Stimulated activated naive B cell treated with anti-CD40 and anti-IgM and Interleukin-4, amounts not matched to agents 10 μg/mL and 1 μg/mL and 100 μg/mL, for 72 hours (primary cell): ENCODE measurements at regions not wholly inside any gene's neighbourhood (a gene's known extent, or its start where the extent isn't known, plus 50 kb on each side); places are given as distances from the start of the nearest gene placed in this dataset.

Experiments
- ATAC-seq, 2 donors: fragments of 150-1000 bp; cut with Tn5 transposase; replicated peaks; 2 replicates each; pipeline ENCODE4 v1.10.0; 2021; ENCODE audit warnings: moderate library complexity in 1 of 2
- DNase-seq: peaks from one replicate; pipeline ENCODE4 v3.0.0; 2021
- H3K27ac Mint-ChIP-seq: one replicate; pipeline ENCODE4 v1.8.0; 2022; ENCODE audit warnings: mild to moderate bottlenecking, mixed read lengths
- H3K27me3 Mint-ChIP-seq, 2 donors: one replicate each; pipeline ENCODE4 v1.8.0; 2022; ENCODE audit warnings: mixed read lengths in 2 of 2
- H3K36me3 Mint-ChIP-seq, 2 donors: one replicate each; pipeline ENCODE4 v1.8.0; 2022; ENCODE audit warnings: mixed read lengths in 2 of 2, mild to moderate bottlenecking in 1 of 2
- H3K4me1 Mint-ChIP-seq, 2 donors: one replicate each; pipeline ENCODE4 v1.8.0; 2022; ENCODE audit warnings: mixed read lengths in 2 of 2, mild to moderate bottlenecking in 1 of 2
- H3K4me3 Mint-ChIP-seq, 2 donors: one replicate each; pipeline ENCODE4 v1.8.0; 2022; ENCODE audit warnings: mild to moderate bottlenecking in 2 of 2, mixed read lengths in 2 of 2, moderate library complexity in 1 of 2
- H3K9me3 Mint-ChIP-seq, 2 donors: one replicate each; pipeline ENCODE4 v1.8.0; 2022; ENCODE audit warnings: mixed read lengths in 2 of 2, mild to moderate bottlenecking in 1 of 2

DNA sequence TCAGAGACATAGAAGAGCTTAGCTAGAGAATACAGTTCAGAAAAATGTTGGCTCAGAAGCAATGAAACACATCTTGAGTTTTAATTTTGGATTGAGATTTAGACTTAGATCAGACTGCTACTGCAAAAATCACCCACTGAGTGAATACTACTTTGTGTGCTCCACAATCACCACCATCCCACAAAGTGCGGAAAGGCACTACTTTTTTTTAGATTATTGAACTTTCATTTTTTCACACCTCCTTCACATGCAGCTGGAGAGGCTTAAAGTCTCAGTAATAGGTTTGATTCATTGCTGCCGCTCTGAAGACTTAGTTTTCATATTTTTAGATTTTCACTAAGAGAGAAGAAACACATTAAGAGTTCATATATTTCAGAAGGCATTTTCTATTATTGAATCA lies 289.9 kb upstream of the PRR20A start:
- peaks cover 0 to 4% of the 10 kb centered on the region in 2 donors for H3K9me3 Mint-ChIP-seq
- no peak overlapping the region for H3K4me3 Mint-ChIP-seq
- no peak for ATAC-seq
- DNase-seq: no peak
- H3K27ac Mint-ChIP-seq: no peak overlapping the region
- no peaks in the 10 kb centered on the region for H3K36me3 Mint-ChIP-seq
- no peaks in the 10 kb centered on the region for H3K4me1 Mint-ChIP-seq
- no peaks in the 10 kb centered on the region for H3K27me3 Mint-ChIP-seq

DNA sequence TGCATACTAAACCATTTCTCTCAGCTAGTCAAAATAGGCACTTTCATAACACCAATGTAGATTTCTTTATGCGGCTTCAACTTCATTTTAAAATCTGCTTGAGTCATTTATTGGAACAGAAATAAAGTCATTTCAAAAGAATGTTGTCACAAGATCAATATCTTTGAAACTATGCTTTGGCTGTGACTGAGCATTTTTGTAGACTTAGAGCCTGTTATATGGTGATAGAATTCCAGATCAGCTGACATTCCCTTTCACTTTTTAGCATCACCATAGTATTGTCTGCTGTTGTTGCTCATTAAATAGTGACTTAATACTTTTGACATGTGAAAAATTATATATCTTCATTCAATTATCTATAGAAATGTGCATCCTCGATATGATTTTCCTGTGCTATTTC lies 279.2 kb upstream of the PRR20A start:
- Mint-ChIP-seq H3K27ac (no peak overlapping the region), H3K9me3 (peaks cover 8 to 13% of the 10 kb centered on the region in 2 donors), H3K4me3 (no peak overlapping the region), H3K27me3 (no peaks in the 10 kb centered on the region), H3K36me3 (no peaks in the 10 kb centered on the region), H3K4me1 (no peaks in the 10 kb centered on the region)
- ATAC-seq: no peak
- no peak for DNase-seq

DNA sequence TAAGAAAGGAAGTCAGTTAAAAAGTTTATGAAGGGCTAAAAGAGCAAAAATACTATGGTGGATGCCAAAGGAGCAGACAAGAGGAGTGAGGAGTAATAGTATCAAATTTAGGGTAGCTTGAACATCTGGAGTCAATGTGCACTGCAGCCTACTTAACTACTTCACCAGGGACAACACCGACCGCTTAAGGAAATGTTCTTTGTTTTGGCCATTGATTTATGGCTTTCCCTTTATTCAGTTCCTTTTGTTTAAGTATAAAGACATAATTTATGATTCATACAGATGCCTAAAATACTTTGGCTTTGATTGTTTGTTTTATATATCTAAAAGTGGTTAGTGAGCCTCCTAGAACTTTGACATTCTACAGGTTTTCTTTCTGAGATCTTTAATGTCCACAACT lies 276.3 kb upstream of the PRR20A start:
- H3K4me1 Mint-ChIP-seq: no peaks in the 10 kb centered on the region
- DNase-seq (no peak), ATAC-seq (no peak)
- H3K27ac Mint-ChIP-seq: no peak overlapping the region
- H3K36me3 Mint-ChIP-seq: no peaks in the 10 kb centered on the region
- H3K27me3 Mint-ChIP-seq: no peaks in the 10 kb centered on the region
- no peak overlapping the region for H3K4me3 Mint-ChIP-seq
- H3K9me3 Mint-ChIP-seq: peaks cover 5 to 7% of the 10 kb centered on the region in 2 donors

DNA sequence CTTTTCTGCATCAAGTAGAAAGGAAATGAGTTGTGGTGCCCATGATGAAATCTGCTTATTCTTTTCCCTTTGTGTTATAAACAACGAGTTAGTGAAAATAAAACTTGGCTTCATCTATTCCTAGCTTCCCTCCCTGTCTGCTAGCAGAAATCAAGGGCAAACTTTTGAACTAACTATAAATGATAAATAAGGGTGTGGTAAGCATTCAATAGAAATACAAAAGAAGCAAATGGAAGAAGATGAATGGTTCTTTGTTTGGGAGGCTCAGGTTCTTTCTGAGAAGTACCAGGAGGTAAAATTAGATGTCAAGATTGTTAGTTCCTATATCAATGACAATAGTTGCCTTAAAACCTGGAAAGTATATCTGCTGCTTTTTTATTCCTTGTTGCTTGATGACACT lies 275.3 kb upstream of the PRR20A start:
- peaks cover 5 to 7% of the 10 kb centered on the region in 2 donors for H3K9me3 Mint-ChIP-seq
- no peaks in the 10 kb centered on the region for H3K4me1 Mint-ChIP-seq
- H3K27ac Mint-ChIP-seq: no peak overlapping the region
- ATAC-seq: no peak
- no peaks in the 10 kb centered on the region for H3K36me3 Mint-ChIP-seq
- H3K4me3 Mint-ChIP-seq: no peak overlapping the region
- no peaks in the 10 kb centered on the region for H3K27me3 Mint-ChIP-seq
- no peak for DNase-seq

DNA sequence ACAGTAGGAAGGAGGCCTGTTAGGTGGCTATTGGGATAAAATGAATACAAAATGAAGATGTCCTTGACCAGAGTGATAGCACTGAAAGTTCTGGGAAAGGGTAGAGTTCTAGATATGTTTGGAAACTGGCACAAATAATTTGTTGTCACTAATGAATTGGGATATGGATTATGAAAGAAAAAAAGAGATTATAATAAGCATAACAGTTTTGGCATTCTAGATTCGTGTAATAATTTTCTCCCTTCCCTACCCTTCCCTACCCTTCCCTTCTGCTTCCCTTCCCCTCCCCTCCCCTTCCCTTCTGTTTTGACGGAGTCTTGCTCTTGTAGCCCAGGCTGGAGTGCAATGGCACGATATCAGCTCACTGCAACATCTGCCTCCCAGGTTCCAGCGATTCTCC lies 271.0 kb upstream of the PRR20A start:
- ATAC-seq (no peak), DNase-seq (no peak)
- Mint-ChIP-seq H3K27ac (no peak overlapping the region), H3K9me3 (peaks cover 2 to 4% of the 10 kb centered on the region in 2 donors), H3K4me1 (no peaks in the 10 kb centered on the region), H3K36me3 (no peaks in the 10 kb centered on the region), H3K4me3 (no peak overlapping the region), H3K27me3 (no peaks in the 10 kb centered on the region)

DNA sequence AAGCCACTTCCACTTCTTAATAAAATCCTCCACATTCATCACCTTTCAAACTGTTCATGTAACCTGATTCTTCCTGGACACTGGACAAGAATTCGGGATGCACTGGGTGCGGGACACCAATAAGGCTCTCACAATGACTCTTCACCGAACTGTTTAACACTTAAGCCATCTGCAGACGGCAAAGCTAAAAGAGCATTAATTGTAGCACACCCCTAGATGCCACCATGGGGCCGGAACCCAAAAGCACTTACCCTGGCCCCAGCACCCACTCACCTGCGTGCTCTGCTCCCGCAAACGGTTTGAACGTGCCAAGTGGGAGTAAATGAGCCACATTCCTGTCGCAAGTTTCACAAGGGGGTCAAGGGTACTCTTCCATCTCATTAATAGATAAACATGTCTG lies 254.3 kb upstream of the PRR20A start:
- H3K4me1 Mint-ChIP-seq: no peaks in the 10 kb centered on the region
- H3K36me3 Mint-ChIP-seq: no peaks in the 10 kb centered on the region
- H3K27ac Mint-ChIP-seq: no peak overlapping the region
- DNase-seq (no peak), ATAC-seq (no peak)
- H3K4me3 Mint-ChIP-seq: no peak overlapping the region
- H3K9me3 Mint-ChIP-seq: peaks cover 6 to 8% of the 10 kb centered on the region in 2 donors
- H3K27me3 Mint-ChIP-seq: no peaks in the 10 kb centered on the region

DNA sequence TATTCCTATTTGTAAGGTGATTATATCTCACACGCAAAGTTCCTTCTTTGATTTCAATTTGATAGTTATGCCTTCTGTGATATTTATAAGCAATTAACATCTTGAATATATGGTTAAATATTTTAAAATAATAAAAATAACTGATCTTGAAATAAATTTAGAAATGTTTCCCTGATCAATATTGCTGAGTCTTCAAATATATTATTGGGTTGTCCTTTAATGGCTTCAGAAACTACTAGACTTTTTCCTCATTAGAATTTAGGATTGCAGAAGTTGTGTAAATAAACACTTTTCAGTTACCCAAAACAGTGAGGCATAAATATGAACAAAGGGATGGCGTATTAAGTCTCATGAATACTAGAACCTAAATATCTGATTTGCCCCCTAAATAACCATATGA lies 252.3 kb upstream of the PRR20A start:
- ATAC-seq (no peak), DNase-seq (no peak)
- Mint-ChIP-seq H3K36me3 (no peaks in the 10 kb centered on the region), H3K27ac (no peak overlapping the region), H3K4me3 (no peak overlapping the region), H3K9me3 (peaks cover 2 to 3% of the 10 kb centered on the region in 2 donors), H3K4me1 (no peaks in the 10 kb centered on the region), H3K27me3 (no peaks in the 10 kb centered on the region)

DNA sequence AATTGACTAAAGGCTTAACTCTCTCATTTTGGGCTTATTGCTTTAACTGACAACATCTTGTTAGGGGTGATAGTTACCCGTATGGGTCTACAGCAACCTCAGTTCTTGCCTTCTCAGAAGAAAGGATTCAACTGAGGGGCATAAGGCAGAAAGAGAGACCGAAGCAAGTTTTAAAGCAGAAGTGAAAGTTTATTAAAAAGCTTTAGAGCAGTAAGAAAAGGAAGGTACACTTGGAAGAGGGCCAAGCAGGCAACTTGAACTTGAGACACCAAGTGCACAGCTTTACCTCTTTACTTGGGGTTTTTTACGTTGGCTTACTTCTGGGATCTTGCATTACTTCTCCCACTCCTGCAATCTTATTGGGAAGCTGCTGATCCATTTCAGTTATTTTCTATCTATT lies 246.9 kb upstream of the PRR20A start:
- no peak for ATAC-seq
- Mint-ChIP-seq H3K36me3 (no peaks in the 10 kb centered on the region), H3K4me1 (no peaks in the 10 kb centered on the region), H3K9me3 (peaks cover 3 to 4% of the 10 kb centered on the region in 2 donors), H3K4me3 (no peak overlapping the region), H3K27me3 (no peaks in the 10 kb centered on the region), H3K27ac (no peak overlapping the region)
- DNase-seq: no peak

DNA sequence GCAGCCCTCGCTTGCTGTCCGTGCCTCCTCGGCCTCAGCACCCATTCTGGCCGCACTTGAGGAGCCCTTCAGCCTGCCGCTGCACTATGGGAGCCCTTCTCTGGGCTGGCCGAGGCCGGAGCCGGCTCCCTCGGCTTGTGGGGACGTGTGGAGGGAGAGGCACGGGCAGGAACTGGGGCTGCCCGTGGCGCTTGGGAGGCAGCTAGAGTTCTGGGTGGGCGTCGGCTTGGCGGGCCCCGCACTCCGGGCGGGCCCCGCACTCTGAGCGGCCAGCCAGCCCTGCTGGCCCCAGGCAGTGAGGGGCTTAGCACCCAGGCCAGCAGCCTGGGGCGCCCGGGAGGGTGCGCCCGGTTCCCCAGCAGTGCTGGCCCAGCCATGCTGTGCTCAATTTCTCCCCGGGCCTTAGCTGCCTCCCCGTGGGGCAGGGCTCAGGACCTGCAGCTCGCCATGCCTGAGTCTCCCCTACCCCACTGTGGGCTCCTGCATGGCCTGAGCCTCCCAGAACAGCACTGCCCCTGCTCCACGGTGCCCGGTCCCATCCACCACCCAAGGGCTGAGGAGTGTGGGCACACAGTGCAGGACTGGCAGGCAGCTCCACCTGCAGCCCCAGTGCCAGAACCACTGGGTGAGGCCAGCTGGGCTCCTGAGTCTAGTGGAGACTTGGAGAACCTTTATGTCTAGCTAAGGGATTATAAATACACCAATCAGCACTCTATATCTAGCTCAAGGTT lies 240.0 kb upstream of the PRR20A start:
- no peak overlapping the region for H3K27ac Mint-ChIP-seq
- ATAC-seq (peak in 1 of 2 donors; percentile 12), DNase-seq (no peak)
- H3K4me1 Mint-ChIP-seq: no peaks in the 10 kb centered on the region
- H3K27me3 Mint-ChIP-seq: no peaks in the 10 kb centered on the region
- no peak overlapping the region for H3K4me3 Mint-ChIP-seq
- no peaks in the 10 kb centered on the region for H3K36me3 Mint-ChIP-seq
- peaks cover 0 to 3% of the 10 kb centered on the region in 2 donors for H3K9me3 Mint-ChIP-seq

DNA sequence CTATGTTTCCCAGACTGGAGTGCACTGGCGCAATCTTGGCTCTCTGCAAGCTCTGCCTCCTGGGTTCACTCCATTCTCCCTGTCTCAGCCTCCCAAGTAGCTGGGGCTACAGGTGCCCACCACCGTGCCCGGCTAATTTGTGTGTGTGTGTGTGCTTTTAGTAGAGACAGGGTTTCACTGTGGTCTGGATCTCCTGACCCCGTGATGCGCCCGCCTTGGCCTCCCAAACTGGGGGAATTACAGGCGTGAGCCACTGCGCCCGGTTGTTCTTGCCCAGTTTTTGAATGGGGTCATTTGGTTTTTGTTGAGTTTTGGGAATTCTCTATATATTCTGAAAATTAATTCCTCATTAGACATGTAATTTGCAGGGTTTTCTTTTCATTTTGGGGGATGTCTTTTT lies 238.4 kb upstream of the PRR20A start:
- Mint-ChIP-seq H3K27me3 (no peaks in the 10 kb centered on the region), H3K9me3 (peaks cover 0 to 3% of the 10 kb centered on the region in 2 donors), H3K4me3 (no peak overlapping the region), H3K36me3 (no peaks in the 10 kb centered on the region), H3K4me1 (no peaks in the 10 kb centered on the region), H3K27ac (no peak overlapping the region)
- DNase-seq: no peak
- no peak for ATAC-seq

DNA sequence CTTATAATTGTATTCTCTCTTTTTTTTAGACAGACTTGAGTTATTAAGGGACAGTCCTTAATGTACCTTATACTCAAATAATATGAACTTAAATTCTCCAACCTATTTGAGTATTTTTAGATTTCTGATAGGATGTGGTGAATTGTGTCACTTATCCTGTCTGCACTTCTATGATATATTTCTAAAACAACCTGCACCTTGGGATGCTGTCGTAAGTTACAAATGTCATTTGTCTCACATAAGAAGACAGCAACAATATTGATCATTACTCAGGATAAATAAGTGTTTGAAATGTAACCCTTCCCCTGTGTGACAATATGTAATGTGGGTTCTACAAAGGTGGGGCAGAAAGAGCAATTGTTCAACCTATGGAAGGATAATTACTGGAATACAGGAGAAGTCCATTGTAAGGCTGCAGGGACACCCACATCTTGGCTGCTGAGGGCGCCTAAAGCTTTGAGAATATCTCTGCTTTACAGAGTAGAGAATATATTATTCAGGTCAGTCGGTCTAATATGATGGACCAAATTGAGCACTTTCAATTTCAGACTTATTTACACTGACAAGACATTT lies 236.9 kb upstream of the PRR20A start:
- no peaks in the 10 kb centered on the region for H3K27me3 Mint-ChIP-seq
- peaks cover 0 to 4% of the 10 kb centered on the region in 2 donors for H3K9me3 Mint-ChIP-seq
- no peak overlapping the region for H3K4me3 Mint-ChIP-seq
- H3K36me3 Mint-ChIP-seq: no peaks in the 10 kb centered on the region
- ATAC-seq (no peak), DNase-seq (no peak)
- H3K27ac Mint-ChIP-seq: no peak overlapping the region
- no peaks in the 10 kb centered on the region for H3K4me1 Mint-ChIP-seq

DNA sequence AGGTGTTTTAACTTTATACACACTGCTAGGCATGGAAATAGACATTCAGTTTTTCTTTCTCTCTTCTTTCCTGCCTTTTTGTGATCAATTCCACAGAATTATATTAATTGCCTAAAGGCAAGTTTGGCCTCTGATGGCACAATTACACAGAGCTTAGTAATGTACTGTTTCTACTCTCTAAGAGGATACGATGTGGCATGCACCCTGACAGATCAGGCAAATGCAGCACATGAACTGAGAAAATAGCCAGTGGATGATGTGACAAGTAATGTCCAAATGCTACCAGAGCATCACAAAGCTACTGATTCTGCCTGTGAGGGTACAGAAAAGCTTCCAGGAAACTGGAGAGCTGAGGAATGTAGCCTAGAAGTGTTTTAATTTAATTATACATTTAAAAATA lies 233.8 kb upstream of the PRR20A start:
- Mint-ChIP-seq H3K27me3 (no peaks in the 10 kb centered on the region), H3K27ac (no peak overlapping the region), H3K4me3 (no peak overlapping the region), H3K9me3 (peaks cover 0 to 3% of the 10 kb centered on the region in 2 donors), H3K4me1 (no peaks in the 10 kb centered on the region), H3K36me3 (no peaks in the 10 kb centered on the region)
- DNase-seq (no peak), ATAC-seq (no peak)

DNA sequence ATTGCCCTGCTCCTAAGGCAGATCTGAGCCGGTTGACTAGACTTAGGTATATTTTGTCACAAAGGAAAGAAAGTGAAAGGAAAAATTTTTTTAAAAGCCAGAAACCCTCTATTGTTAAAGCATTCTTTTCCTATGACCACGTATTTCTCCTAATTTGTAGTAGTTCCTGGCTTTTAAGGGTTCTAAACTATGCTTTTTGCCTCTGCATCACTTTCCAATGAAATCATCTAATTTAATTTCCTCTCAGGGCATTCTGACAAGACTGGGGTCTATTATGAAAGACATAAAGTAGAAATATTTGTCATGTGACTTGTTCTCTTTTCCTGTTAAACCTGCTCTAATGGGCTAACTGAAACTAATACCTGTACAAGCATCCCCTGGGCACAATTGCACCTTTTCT lies 233.0 kb upstream of the PRR20A start:
- H3K9me3 Mint-ChIP-seq: peaks cover 0 to 3% of the 10 kb centered on the region in 2 donors
- no peak overlapping the region for H3K4me3 Mint-ChIP-seq
- H3K27ac Mint-ChIP-seq: no peak overlapping the region
- no peak for DNase-seq
- ATAC-seq: no peak
- no peaks in the 10 kb centered on the region for H3K27me3 Mint-ChIP-seq
- H3K36me3 Mint-ChIP-seq: no peaks in the 10 kb centered on the region
- H3K4me1 Mint-ChIP-seq: no peaks in the 10 kb centered on the region

DNA sequence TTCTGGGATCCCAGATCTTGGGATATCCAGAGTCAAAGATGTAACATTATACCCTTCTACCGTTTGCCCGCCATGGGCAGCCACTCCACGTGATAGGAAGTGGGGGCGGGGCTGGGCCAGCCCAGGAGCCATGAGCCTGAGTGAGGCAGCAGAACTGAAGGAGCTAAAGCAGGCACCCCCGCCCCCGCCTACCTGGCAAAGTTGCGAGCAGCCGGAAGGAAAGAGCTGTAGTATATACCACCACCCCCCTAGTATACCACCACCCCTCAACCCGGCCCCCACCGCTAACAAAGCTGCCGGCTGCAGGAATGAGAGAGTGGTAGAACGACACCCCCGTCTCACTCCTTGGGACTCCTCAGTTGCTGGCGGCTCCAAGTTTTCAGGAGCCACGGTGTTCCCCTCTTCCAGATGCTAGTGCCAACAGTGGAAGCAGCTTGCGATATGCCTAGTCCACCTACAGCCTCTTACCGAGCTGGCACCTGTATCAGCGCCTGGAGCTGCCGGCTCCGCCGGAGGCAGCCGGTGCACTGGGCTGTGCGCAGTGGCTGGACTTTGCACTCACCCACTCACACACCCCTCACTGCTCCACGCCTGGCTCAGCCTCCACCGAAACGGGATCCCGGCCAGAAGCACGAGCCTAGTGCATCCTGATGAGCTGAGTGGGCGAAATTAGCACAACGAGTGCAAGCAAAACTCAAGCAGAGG lies 230.7 kb upstream of the PRR20A start:
- H3K27ac Mint-ChIP-seq: no peak overlapping the region
- no peaks in the 10 kb centered on the region for H3K27me3 Mint-ChIP-seq
- no peak for DNase-seq

DNA sequence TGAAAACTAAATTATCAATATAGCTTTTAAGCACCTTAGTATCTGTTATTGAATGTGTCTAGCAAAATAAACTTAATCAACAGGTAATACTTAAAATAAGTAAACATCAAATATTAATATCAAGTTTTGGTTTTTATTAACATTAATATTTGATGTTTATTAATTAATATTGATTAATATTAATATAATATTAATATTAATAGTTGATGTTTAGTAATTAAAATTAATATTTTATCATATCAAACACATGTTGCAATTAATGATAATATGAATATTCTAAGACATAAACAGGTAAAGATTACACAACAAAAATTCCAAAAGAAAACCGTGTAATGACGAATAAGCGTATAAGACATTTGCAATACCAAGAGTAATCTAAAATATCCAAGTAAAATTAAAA lies 222.8 kb upstream of the PRR20A start:
- no peak for ATAC-seq
- no peak for DNase-seq
- H3K27me3 Mint-ChIP-seq: no peaks in the 10 kb centered on the region
- H3K27ac Mint-ChIP-seq: no peak overlapping the region
- H3K4me3 Mint-ChIP-seq: no peak overlapping the region
- no peaks in the 10 kb centered on the region for H3K36me3 Mint-ChIP-seq
- peaks cover 0 to 4% of the 10 kb centered on the region in 2 donors for H3K9me3 Mint-ChIP-seq
- no peaks in the 10 kb centered on the region for H3K4me1 Mint-ChIP-seq

More for the DNA sequence above, 230.7 kb upstream of the PRR20A start:
- Mint-ChIP-seq H3K4me3 (no peak overlapping the region), H3K9me3 (peaks cover 0 to 3% of the 10 kb centered on the region in 2 donors), H3K4me1 (no peaks in the 10 kb centered on the region), H3K36me3 (no peaks in the 10 kb centered on the region)
- ATAC-seq: no peak
